ENCODE measurements at regions not wholly inside any gene's neighbourhood (a gene's known extent, or its start where the extent isn't known, plus 50 kb on each side); places are given as distances from the start of the nearest gene placed in this dataset.
A peak's percentile ranks its signal among the peaks of the same experiment; 100 is the strongest.

GRCh38 chr6:113161018-113161315 is 696.2 kb upstream of the MARCKS start:
- no peak for DNase-seq

GRCh38 chr6:113162739-113163138 is 694.4 kb upstream of the MARCKS start:
- DNase-seq = no peak

DNA sequence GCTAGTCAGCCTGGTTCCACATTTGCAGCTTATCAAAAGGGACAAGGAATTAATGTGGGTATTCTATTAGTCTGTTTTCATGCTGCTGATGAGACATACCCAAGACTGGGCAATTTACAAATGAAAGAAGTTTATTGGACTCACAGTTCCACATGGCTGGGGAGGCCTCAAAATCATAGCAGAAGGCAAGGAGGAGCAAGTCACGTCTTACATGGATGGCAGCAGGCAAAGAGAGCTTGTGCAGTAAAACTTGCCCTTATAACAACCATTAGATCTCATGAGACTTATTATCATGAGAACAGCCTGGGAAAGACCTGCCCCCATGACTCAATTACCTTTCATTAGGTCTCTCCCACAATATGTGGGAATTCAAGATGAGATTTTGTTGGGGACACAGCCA is 689.1 kb upstream of the MARCKS start:
- DNase-seq = no peak

DNA sequence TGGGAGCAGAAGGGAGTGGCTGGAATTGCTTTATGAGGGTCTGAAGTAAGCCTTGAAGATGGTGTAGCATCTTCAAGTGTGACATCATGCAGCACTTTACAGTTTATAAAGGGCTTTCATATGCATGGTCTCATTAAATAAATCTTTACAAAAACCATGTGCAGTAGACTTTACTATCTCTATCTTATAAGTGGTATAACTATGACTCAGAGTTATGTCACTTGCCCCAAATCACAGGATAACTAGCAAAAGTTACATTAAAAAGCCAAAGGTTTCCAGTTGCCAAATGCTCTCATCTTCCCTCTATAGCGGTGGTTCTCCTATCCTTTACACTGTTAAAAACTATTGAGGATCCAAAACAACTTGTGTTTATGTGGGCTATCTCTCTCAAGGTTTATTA is 687.7 kb upstream of the MARCKS start:
- peak; percentile 23 for DNase-seq

GRCh38 chr6:113170454-113170853 is 686.7 kb upstream of the MARCKS start:
- no peak for DNase-seq

DNA sequence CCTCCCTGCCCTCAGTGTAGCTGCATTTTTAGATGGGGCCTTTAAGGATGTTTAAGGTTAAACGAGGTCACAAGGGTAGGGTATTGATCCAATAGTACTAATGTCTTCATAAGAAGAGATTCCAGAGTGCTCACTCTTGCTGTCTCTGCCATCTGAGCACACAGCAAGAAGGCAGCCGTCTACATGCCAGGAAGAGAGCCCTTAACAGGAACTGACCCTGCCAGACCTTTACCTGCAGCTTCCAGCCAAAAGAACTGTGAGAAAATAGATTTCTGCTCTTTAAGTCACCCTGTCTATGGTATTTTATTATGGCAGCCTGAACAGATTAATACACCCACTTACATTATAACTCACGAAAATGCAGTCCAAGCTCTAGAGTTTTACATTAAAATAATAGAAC is 685.3 kb upstream of the MARCKS start:
- no peak for DNase-seq

DNA sequence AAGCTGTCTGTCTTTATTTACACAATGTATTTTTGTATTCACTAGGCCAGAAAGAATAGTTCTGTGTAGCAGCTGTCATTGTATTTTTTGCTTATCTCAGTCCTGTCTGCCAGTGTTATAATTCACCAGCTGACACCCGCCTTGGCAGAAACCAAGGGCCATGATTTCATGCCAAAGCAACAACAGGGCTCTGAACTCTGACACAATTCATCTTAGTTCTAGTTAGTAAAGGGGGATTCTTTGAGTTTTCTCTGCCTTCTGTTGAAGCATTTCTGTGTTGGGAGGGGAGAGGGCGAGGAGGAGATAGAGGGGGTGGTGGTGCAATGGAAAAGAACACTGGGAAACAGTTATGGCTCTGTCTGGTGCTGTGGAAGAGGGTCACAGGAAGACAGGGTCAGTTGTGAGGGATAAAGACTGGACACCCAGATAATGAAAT is 684.6 kb upstream of the MARCKS start:
- no peak for DNase-seq

DNA sequence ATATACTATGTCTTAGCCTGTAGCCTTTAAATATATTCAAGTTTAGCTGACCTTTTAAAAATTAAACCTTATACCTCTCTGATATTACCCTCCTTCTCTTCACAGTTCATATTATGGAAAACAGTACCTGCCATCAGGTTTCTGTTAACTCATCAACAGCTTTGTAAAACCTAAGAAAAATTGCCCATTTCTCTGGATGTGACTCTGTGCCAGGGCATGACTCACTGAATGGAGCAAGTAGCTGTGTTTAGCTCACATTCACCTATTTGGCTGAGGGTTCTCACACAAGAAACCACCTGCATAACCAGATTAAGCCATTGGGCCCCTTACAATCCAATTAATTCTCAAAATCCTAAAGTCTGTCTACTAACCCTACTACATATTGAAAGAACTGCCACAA is 678.8 kb upstream of the MARCKS start:
- no peak for DNase-seq

DNA sequence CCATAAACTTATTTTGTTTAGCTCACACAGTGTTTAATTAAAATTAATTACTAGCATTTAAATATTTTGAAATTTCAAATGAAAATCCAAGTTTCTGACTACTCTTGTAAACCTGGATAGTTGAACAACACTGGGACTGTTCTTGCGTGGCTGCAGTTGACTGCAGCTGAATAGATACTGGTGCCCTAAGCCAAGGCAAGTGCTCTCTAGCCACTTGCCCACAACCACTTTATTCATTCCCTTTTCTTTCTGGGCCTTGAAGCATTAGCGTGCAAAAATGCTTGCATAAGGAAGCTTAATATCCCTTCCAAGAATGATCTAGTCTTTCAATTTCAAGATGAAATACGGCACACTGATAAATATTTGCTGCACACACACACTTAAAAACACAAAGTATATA is 676.0 kb upstream of the MARCKS start:
- DNase-seq = no peak

GRCh38 chr6:113182370-113183141 is 674.6 kb upstream of the MARCKS start:
- peak; percentile 92 for DNase-seq

GRCh38 chr6:113184291-113184690 is 672.9 kb upstream of the MARCKS start:
- peak; percentile 98 for DNase-seq

- DNase-seq = no peak
Observed at GRCh38 chr6:113184736-113185135, 672.4 kb upstream of the MARCKS start.

DNA sequence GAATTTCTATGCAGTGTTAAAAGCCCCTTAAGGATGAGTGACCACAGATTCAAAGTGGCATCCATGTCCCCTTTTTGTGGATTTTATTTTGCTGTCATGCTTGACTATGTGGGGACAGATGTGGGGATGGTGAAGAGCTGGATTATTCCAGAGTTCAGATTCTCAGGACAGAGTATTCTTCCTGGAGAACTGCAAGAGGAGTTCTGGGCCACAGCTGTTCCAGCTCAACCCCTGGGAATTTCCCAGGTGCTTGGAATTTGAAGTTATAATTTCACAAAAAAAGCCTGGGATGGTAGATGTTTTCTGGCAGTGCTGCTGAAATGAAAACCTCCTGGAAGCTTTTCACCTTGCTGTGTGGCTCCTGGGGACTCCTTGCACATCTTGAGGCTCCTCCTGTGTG is 671.8 kb upstream of the MARCKS start:
- DNase-seq = no peak

DNA sequence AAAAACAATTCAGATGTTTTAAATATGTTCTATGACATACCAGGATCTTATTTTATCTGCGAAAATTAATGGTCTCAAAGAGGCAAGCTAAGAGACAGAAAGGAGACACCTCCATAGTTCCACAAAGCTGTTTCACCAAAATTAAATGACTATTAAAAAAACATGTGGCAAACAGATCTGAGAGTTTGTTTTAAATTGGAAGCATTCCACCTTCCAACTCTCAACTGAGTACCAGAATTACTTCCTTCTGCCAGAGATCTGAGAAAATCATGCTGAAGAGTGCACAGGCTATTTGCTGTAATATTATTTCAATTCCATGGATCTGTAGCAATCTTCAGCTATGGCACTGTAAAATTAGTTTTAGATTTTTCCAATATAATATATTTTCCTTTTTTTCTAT is 669.5 kb upstream of the MARCKS start:
- DNase-seq = peak; percentile 29

- DNase-seq = no peak
Observed at GRCh38 chr6:113188962-113189361, 668.2 kb upstream of the MARCKS start.

GRCh38 chr6:113190170-113190569 is 667.0 kb upstream of the MARCKS start:
- DNase-seq = no peak

DNA sequence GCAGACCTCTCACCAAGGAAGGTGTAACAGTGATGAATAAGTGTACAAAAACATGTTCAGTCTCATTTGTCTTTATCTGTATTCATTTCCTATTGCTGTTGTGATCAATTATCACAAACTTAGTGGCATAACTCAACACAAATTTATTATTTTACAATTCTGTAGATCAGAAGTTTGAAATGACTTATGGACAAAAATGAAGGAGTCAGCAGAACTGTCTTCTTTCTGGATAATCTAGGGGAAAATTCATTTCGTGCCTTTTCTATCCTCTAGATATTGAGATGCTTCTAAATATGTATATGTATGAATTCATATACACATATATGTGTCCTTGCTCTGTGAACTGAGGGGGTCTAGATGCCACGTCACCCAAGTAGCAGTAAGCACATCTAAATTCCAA is 663.1 kb upstream of the MARCKS start:
- no peak for DNase-seq

DNA sequence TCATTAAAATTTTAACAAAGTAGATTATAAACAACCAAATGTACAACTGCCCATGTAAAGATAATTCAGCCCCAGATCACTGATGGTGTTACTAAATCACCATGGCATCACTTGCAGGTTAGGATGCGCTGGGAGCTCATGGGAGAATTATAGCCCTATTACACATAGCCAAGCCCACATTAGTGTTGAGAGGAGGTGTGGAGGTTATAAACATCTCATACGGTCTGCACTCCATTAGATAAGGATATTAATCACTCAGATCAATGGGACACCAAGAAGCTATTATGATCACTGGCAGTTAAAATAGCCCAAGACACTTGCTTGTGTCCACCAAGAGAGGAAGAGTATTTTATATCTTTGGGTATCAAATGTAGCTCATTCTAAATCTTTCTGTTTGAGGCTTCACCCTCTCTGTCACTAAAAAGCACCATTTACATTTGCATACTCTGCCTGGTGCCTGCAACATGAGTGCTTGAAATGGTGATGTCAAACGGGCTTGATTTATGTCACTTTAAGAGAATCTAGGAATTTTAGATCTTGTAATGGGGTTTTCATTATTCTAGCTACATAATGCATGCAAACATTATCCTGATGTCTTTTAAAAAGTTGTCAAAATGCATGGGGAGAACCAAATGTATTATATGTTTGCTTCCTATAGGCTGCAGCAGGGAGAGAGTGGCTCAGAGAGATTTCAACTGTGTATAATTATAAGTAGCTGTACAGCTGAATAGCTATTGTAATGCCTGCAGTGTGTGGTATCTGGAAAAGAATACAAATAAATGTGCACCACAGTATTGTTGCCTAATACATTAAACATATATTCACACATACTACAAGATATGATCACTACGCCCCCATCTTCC is 654.1 kb upstream of the MARCKS start:
- DNase-seq = no peak

GRCh38 chr6:113203715-113204110 is 653.4 kb upstream of the MARCKS start:
- DNase-seq = no peak

- peak; percentile 63 for DNase-seq
Observed at GRCh38 chr6:113205553-113205952, 651.6 kb upstream of the MARCKS start.

DNA sequence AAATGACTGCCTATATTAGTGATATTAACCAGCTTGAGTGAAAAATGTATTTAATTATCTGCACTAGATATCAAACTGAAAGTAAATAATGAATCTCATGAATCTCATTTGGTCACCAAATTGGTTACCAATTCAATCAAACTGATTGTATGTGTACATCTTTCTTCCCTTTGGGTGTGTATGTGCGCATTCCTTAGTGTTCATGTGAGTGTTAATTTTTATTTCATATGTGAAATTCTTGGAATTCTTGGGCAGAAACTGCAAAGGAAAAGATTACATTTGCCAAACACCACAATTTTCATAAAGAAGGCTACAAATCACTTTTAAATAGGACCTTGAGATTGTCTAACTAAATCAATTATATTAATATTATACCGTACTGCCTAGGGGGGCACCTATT is 648.4 kb upstream of the MARCKS start:
- peak; percentile 64 for DNase-seq

DNA sequence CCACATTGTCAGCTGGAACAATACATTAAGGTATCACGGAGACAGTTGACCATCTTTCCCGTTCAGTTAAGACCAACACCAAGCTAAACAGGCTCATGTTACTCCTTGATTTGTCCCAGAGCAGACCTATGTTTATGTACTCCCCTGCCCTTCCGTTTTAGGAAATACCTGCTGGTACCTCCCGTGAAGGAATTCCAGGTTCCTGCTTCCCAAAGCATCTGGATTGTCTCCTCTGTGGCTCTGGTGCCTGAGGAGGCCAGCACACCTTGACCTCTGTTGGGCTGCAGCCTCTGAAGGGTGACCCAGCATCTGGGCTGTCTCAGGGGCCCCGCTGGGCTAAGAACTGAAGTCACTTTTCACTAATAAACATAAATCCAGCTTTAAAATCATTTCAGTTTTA is 647.8 kb upstream of the MARCKS start:
- DNase-seq = no peak

GRCh38 chr6:113211170-113211569 is 646.0 kb upstream of the MARCKS start:
- no peak for DNase-seq

GRCh38 chr6:113219783-113220182 is 637.4 kb upstream of the MARCKS start:
- no peak for DNase-seq

Measured in fibroblast of skin of scalp (primary cell).